GM23338 (cell line): ENCODE measurements at regions not wholly inside any gene's neighbourhood (a gene's known extent, or its start where the extent isn't known, plus 50 kb on each side); places are given as distances from the start of the nearest gene placed in this dataset.

ENCODE experiments used
- NANOG ChIP-seq: IDR thresholded peaks from 2 replicates; pipeline ENCODE4 v1.6.1; 2016; ENCODE audit warnings: antibody characterized with exemption, borderline replicate concordance
- POLR2AphosphoS5 ChIP-seq: IDR thresholded peaks from 2 replicates; pipeline ENCODE4 v1.6.1; 2016; ENCODE audit warnings: antibody characterized with exemption, low read depth
- ZNF331 ChIP-seq: fragments of 250-450 bp; sonication (Bioruptor Pico); IDR thresholded peaks from 2 replicates; pipeline ENCODE4 v1.5.0; 2020; ENCODE audit warnings: low read depth, mild to moderate bottlenecking, moderate library complexity

- TF ChIP-seq NANOG: no peak
- no peak for TF ChIP-seq POLR2AphosphoS5
- TF ChIP-seq ZNF331 (CRISPR knock-in tag): no peak
Measured at GRCh38 chr18:46293742-46294181, 189.6 kb downstream of the HAUS1 start.
